BJ (cell line): ENCODE measurements at regions not wholly inside any gene's neighbourhood (a gene's known extent, or its start where the extent isn't known, plus 50 kb on each side); places are given as distances from the start of the nearest gene placed in this dataset.

Experiments used
- CTCF ChIA-PET: fragments of 350-600 bp; formaldehyde crosslinking; extraction: SDS; loops from one replicate; lab custom pipeline; 2021; ENCODE audit warnings: antibody characterized with exemption, inconsistent platforms; lab: Yijun Ruan, JAX
- POLR2A ChIA-PET: fragments of 300-600 bp; sonication (Branson Sonifier 250); formaldehyde crosslinking; extraction: SDS; loops from one replicate; lab custom pipeline; 2021; ENCODE audit warnings: antibody characterized with exemption; lab: Charles Lee
- DNase-seq: peaks from one replicate; pipeline ENCODE4 v3.0.0-alpha.2; 2011; ENCODE audit warnings: low read depth
- H3K27me3 ChIP-seq: 2 replicates; pipeline ENCODE4 v1.6.0; 2011; ENCODE audit warnings: low read length; ENCODE audit not compliant: control insufficient read depth, insufficient read depth
- H3K36me3 ChIP-seq: 2 replicates; pipeline ENCODE4 v1.5.1; 2011; ENCODE audit warnings: low read length; ENCODE audit not compliant: control insufficient read depth, insufficient read depth
- H3K4me3 ChIP-seq: 2 replicates; pipeline ENCODE4 v1.5.1; 2011; ENCODE audit warnings: low read depth, mild to moderate bottlenecking, control low read depth, low read length
- CTCF ChIP-seq: IDR thresholded peaks from 2 replicates; pipeline ENCODE4 v1.5.1; 2011; ENCODE audit warnings: low read depth, mild to moderate bottlenecking, control low read depth, inconsistent platforms, low read length, moderate library complexity; ENCODE audit not compliant: insufficient read depth

DNA sequence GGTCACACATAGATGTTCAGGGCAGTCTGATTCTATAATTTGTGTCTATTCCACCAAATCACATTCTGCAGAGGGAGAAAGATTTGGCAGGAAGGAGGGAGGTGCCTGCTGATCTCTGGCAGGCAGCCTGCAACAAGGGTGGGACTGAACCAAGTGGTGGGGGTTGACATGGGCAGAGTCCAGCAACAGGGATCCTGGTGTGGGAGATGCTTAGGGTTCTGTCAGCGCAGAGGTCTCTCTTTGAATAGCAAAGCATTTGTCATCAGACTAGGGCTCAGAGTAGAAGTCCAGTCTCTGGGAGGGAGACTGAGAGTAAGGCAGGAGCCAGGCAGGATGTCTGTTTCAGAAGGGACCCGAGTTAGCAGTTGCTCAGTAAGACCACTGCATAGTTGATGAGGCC lies 94.6 kb downstream of the UTP18 start:
- TF ChIP-seq CTCF = no peak
- ChIA-PET POLR2A (no interaction called here), CTCF (no interaction called here)
- no peaks in the 10 kb centered on the region for H3K36me3 ChIP-seq
- H3K4me3 ChIP-seq = no peak overlapping the region
- DNase-seq = no peak
- no peaks in the 10 kb centered on the region; the same call in 1 of the 2 replicates for H3K27me3 ChIP-seq

GRCh38 chr17:51355441-51356410 lies 95.4 kb downstream of the UTP18 start:
- no peak overlapping the region for H3K4me3 ChIP-seq
- DNase-seq = no peak
- H3K36me3 ChIP-seq = no peaks in the 10 kb centered on the region
- ChIA-PET POLR2A (no interaction called here), CTCF (no interaction called here)
- no peaks in the 10 kb centered on the region; the same call in 1 of the 2 replicates for H3K27me3 ChIP-seq
- no peak for TF ChIP-seq CTCF

DNA sequence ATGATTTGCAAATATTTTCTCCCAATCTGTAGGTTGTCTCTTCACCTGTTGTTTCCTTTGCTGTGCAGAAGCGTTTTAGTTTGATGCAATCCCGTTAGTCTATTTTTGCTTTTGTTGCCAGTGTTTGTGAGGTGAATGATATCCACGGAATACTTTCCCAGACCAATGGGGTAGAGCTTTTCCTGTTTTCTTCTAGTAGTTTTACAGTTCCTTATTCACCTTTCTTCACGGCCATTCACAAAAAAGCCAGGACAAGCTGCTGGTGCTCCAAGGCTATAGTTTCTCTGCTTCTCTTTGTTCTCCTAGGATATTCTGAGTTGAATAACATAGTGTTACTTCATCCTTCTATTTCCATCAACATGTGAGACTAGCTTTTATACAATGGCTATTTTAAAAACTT lies 98.7 kb downstream of the UTP18 start:
- ChIA-PET CTCF (interaction anchor here (0.8 to 1.0 kb wide), 2 partner anchors 13 to 60 kb away, joined by 3 read pairs; no protein-coding TSS in a partner anchor), POLR2A (no interaction called here)
- TF ChIP-seq CTCF = no peak
- Histone ChIP-seq H3K27me3 (no peaks in the 10 kb centered on the region; the same call in 1 of the 2 replicates), H3K4me3 (no peak overlapping the region), H3K36me3 (no peaks in the 10 kb centered on the region)
- no peak for DNase-seq

DNA sequence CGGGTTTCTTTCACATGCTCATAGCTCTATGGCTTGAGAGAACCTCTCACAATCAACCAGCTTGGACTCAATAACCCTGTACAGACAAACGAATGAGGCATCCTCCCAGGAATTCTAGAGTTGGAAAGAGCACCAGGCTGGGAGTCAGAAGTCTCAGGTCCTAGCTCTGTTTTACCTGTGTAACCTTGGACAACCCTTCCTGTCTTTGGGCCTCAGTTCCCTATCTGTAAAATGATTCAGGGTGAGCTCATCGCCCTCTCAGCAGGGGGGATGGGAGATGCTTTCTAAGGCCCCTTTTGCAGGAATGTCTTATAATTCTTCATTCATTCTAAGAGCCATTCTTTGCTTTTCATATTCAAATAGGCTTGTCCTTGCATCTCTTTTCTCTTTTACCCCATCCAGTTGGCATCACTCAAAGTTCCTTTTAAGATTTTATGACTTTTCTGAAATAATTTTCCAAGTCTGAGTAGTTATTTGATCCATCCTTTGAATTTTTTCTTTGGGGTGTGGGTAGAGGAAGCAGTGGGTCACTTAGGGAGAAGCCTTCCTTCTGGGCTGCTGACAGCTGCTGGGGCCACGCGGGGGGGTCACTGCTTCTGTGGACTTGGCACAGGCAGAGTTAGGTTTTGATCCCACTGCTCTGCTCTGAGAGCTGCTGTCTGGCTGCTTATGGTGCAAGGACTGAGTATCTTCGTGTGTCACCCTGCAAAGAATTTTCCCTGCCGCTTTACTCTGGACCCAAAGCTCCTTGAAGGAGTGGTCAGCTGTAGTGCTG lies 102.7 kb downstream of the UTP18 start:
- no peak for DNase-seq
- no peak for TF ChIP-seq CTCF
- H3K27me3 ChIP-seq = no peaks in the 10 kb centered on the region
- ChIA-PET POLR2A (no interaction called here), CTCF (no interaction called here)
- H3K4me3 ChIP-seq = no peak overlapping the region
- H3K36me3 ChIP-seq = no peaks in the 10 kb centered on the region

DNA sequence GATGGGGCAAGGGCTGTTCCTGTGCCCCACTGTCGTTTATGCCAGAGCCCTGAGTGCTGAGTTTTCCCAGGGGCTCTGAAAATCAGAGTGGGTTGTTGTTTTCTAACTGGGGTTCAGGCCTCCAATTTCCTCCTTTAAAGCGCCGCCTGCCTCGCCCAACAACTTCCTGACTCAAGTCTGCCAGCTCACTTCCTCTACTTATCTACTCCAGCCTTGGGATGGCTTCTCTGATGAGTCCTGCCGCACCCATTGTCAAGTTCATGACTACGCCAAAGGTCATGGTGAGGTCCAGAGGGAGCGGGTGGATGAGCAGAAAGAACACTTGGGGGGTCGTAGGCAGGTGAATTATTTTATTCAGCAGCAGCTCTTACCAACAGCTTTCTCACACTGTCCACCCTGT lies 104.7 kb downstream of the UTP18 start:
- H3K36me3 ChIP-seq = no peaks in the 10 kb centered on the region
- H3K4me3 ChIP-seq = no peak overlapping the region
- no peak for TF ChIP-seq CTCF
- DNase-seq = no peak
- ChIA-PET CTCF (no interaction called here), POLR2A (no interaction called here)
- H3K27me3 ChIP-seq = no peaks in the 10 kb centered on the region
